HFFc6 (cell line): ENCODE measurements at regions not wholly inside any gene's neighbourhood (a gene's known extent, or its start where the extent isn't known, plus 50 kb on each side); places are given as distances from the start of the nearest gene placed in this dataset.
A peak's percentile ranks its signal among the peaks of the same experiment; 100 is the strongest.

ENCODE experiments used
- DNase-seq: peaks from one replicate; pipeline ENCODE4 v3.0.0-alpha.2; 2018
- H3K27ac Mint-ChIP-seq: 2 replicates; pipeline ENCODE4 v1.8.0; 2020; ENCODE audit warnings: mild to moderate bottlenecking, mixed read lengths
- H3K27me3 Mint-ChIP-seq: 2 replicates; pipeline ENCODE4 v1.8.0; 2021; ENCODE audit warnings: mild to moderate bottlenecking, moderate library complexity, mixed read lengths; ENCODE audit not compliant: insufficient read depth
- H3K36me3 Mint-ChIP-seq: 2 replicates; pipeline ENCODE4 v1.8.0; 2021; ENCODE audit warnings: low read depth, mixed read lengths
- H3K4me1 Mint-ChIP-seq: 2 replicates; pipeline ENCODE4 v1.8.0; 2020; ENCODE audit warnings: low read depth, mixed read lengths
- H3K4me3 Mint-ChIP-seq: 2 replicates; pipeline ENCODE4 v1.8.0; 2020; ENCODE audit warnings: mild to moderate bottlenecking, moderate library complexity, mixed read lengths
- H3K9me3 Mint-ChIP-seq: 2 replicates; pipeline ENCODE4 v1.8.0; 2020; ENCODE audit warnings: mild to moderate bottlenecking, mixed read lengths
- TF ChIP-seq, protein P1 (sequence below): fragments of 200-600 bp; sonication (generic); IDR thresholded peaks from 2 replicates; pipeline ENCODE4 v1.5.0; 2021; ENCODE audit warnings: antibody characterized with exemption, mild to moderate bottlenecking

GRCh38 chrX:55167124-55167803 lies 52.9 kb upstream of the PAGE5 start:
- Mint-ChIP-seq H3K27me3 (peaks cover 8% of the 10 kb centered on the region), H3K27ac (no peak overlapping the region), H3K4me1 (no peaks in the 10 kb centered on the region), H3K4me3 (no peak overlapping the region), H3K9me3 (no peaks in the 10 kb centered on the region), H3K36me3 (no peaks in the 10 kb centered on the region)
- peak; percentile 37 for DNase-seq
- TF ChIP-seq, protein P1, sequence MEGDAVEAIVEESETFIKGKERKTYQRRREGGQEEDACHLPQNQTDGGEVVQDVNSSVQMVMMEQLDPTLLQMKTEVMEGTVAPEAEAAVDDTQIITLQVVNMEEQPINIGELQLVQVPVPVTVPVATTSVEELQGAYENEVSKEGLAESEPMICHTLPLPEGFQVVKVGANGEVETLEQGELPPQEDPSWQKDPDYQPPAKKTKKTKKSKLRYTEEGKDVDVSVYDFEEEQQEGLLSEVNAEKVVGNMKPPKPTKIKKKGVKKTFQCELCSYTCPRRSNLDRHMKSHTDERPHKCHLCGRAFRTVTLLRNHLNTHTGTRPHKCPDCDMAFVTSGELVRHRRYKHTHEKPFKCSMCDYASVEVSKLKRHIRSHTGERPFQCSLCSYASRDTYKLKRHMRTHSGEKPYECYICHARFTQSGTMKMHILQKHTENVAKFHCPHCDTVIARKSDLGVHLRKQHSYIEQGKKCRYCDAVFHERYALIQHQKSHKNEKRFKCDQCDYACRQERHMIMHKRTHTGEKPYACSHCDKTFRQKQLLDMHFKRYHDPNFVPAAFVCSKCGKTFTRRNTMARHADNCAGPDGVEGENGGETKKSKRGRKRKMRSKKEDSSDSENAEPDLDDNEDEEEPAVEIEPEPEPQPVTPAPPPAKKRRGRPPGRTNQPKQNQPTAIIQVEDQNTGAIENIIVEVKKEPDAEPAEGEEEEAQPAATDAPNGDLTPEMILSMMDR, result no peak

DNA sequence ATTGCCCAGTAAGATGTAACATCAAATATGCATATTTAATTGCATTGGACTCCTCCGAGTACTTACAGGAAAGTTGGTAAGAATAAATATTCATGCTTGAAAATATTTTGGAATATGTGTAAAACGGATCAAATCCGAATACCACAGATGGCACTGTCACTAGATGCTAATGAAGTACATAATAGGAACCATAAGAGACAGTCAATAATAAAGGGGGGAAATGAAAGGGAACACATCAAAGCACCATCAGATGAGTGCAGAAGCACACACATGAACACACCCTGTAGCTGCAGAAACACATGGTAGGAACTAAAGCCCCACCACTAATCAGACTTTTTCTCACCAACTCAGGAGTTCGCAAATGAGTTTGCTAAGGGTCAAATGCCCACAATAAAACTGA lies 52.2 kb upstream of the PAGE5 start:
- Mint-ChIP-seq H3K4me1 (no peaks in the 10 kb centered on the region), H3K36me3 (no peaks in the 10 kb centered on the region), H3K27me3 (peaks cover 8% of the 10 kb centered on the region), H3K27ac (no peak overlapping the region), H3K4me3 (no peak overlapping the region), H3K9me3 (no peaks in the 10 kb centered on the region)
- DNase-seq, result no peak
- TF ChIP-seq, protein P1, result no peak

GRCh38 chrX:55169782-55170181 lies 50.4 kb upstream of the PAGE5 start:
- no peaks in the 10 kb centered on the region for H3K4me1 Mint-ChIP-seq
- peaks cover 8% of the 10 kb centered on the region for H3K27me3 Mint-ChIP-seq
- H3K4me3 Mint-ChIP-seq, result no peak overlapping the region
- H3K9me3 Mint-ChIP-seq, result no peaks in the 10 kb centered on the region
- H3K36me3 Mint-ChIP-seq, result no peaks in the 10 kb centered on the region
- H3K27ac Mint-ChIP-seq, result no peak overlapping the region
- no peak for DNase-seq
- TF ChIP-seq, protein P1, result no peak
